ENCODE measurements at regions not wholly inside any gene's neighbourhood (a gene's known extent, or its start where the extent isn't known, plus 50 kb on each side); places are given as distances from the start of the nearest gene placed in this dataset.
"Not testable (repeated sequence)": the region's sequence is repeated elsewhere in the genome, so short reads cannot be mapped to it uniquely, and the experiment has no call there.

GRCh38 chr5:174919351-174919750 is 195.0 kb downstream of the MSX2 start:
- no peaks in the 10 kb centered on the region for H3K4me1 ChIP-seq
- no peaks in the 10 kb centered on the region for H3K27me3 ChIP-seq (ENCODE audit: control insufficient read depth, insufficient read depth, low read length)
- H3K9ac ChIP-seq, result no peak overlapping the region
- H3K4me2 ChIP-seq (ENCODE audit: low read length), result no peak overlapping the region
- H3K36me3 ChIP-seq (ENCODE audit: control insufficient read depth, insufficient read depth, low read length), result no peaks in the 10 kb centered on the region
- no peaks in the 10 kb centered on the region for H3K79me2 ChIP-seq
- TF ChIP-seq CTCF (IDR thresholded peaks at IDR 0.05), result no peak
- no peak overlapping the region for H3K4me3 ChIP-seq (ENCODE audit: low read depth, low read length)
- no peaks in the 10 kb centered on the region for H3K9me3 ChIP-seq (ENCODE audit: control insufficient read depth, low read length)
- no peak overlapping the region for H3K27ac ChIP-seq
- no peak overlapping the region for H2AFZ ChIP-seq

GRCh38 chr5:174918655-174919054 is 194.3 kb downstream of the MSX2 start:
- no peaks in the 10 kb centered on the region for H3K4me1 ChIP-seq
- no peaks in the 10 kb centered on the region for H3K9me3 ChIP-seq (ENCODE audit: control insufficient read depth, low read length)
- H3K27ac ChIP-seq, result no peak overlapping the region
- no peak overlapping the region for H3K4me3 ChIP-seq (ENCODE audit: low read depth, low read length)
- no peak overlapping the region for H2AFZ ChIP-seq
- no peaks in the 10 kb centered on the region for H3K36me3 ChIP-seq (ENCODE audit: control insufficient read depth, insufficient read depth, low read length)
- H3K27me3 ChIP-seq (ENCODE audit: control insufficient read depth, insufficient read depth, low read length), result no peaks in the 10 kb centered on the region
- no peak overlapping the region for H3K4me2 ChIP-seq (ENCODE audit: low read length)
- H3K9ac ChIP-seq, result no peak overlapping the region
- TF ChIP-seq CTCF (IDR thresholded peaks at IDR 0.05), result no peak
- H3K79me2 ChIP-seq, result no peaks in the 10 kb centered on the region

GRCh38 chr5:174917976-174918554 is 193.7 kb downstream of the MSX2 start:
- no peaks in the 10 kb centered on the region for H3K9me3 ChIP-seq (ENCODE audit: control insufficient read depth, low read length)
- no peaks in the 10 kb centered on the region for H3K36me3 ChIP-seq (ENCODE audit: control insufficient read depth, insufficient read depth, low read length)
- H3K27me3 ChIP-seq (ENCODE audit: control insufficient read depth, insufficient read depth, low read length), result no peaks in the 10 kb centered on the region
- no peak overlapping the region for H2AFZ ChIP-seq
- H3K4me3 ChIP-seq (ENCODE audit: low read depth, low read length), result no peak overlapping the region
- H3K4me2 ChIP-seq (ENCODE audit: low read length), result no peak overlapping the region
- no peak overlapping the region for H3K27ac ChIP-seq
- H3K4me1 ChIP-seq, result no peaks in the 10 kb centered on the region
- H3K79me2 ChIP-seq, result no peaks in the 10 kb centered on the region
- TF ChIP-seq CTCF (IDR thresholded peaks at IDR 0.05), result no peak
- H3K9ac ChIP-seq, result no peak overlapping the region

DNA sequence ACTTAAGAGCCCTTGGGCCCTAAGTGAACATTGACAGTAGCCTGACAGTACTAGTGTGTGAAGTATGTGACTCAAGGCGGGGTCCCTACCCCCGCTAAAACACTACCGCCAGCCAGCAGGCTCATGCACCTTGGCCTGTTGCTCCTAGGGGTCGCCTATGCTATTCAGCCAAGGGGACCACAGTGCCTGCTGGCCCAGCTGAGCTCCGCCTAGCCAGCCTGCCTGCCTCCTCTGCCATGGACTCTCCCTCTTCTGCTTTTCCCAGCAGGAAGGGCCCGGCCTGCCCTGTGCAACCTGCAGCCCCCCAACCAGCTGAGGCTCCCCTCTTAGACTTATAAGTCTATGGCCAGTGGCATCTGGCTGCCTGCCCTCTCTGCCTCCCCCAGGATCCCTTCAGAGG is 193.1 kb downstream of the MSX2 start:
- not testable (repeated sequence) for H3K4me3 ChIP-seq (ENCODE audit: low read depth, low read length); H3K9ac ChIP-seq; H3K27ac ChIP-seq; H3K79me2 ChIP-seq; H3K27me3 ChIP-seq (ENCODE audit: control insufficient read depth, insufficient read depth, low read length); H3K4me1 ChIP-seq; H3K36me3 ChIP-seq (ENCODE audit: control insufficient read depth, insufficient read depth, low read length); H3K4me2 ChIP-seq (ENCODE audit: low read length); H2AFZ ChIP-seq; H3K9me3 ChIP-seq (ENCODE audit: control insufficient read depth, low read length)

- not testable (repeated sequence) for H3K36me3 ChIP-seq (ENCODE audit: control insufficient read depth, insufficient read depth, low read length); H3K9me3 ChIP-seq (ENCODE audit: control insufficient read depth, low read length); H3K27ac ChIP-seq; H3K9ac ChIP-seq; H3K4me3 ChIP-seq (ENCODE audit: low read depth, low read length); H3K79me2 ChIP-seq; H3K4me2 ChIP-seq (ENCODE audit: low read length); H3K27me3 ChIP-seq (ENCODE audit: control insufficient read depth, insufficient read depth, low read length); H3K4me1 ChIP-seq; H2AFZ ChIP-seq
Observed at GRCh38 chr5:174916924-174917323, 192.5 kb downstream of the MSX2 start.

GRCh38 chr5:174916227-174916626 is 191.8 kb downstream of the MSX2 start:
- H3K4me2 ChIP-seq (ENCODE audit: low read length), result no peak overlapping the region
- H3K4me1 ChIP-seq, result no peaks in the 10 kb centered on the region
- no peaks in the 10 kb centered on the region for H3K79me2 ChIP-seq
- no peaks in the 10 kb centered on the region for H3K9me3 ChIP-seq (ENCODE audit: control insufficient read depth, low read length)
- H2AFZ ChIP-seq, result no peak overlapping the region
- H3K27me3 ChIP-seq (ENCODE audit: control insufficient read depth, insufficient read depth, low read length), result no peaks in the 10 kb centered on the region
- no peak overlapping the region for H3K27ac ChIP-seq
- no peak for TF ChIP-seq CTCF (IDR thresholded peaks at IDR 0.05)
- no peak overlapping the region for H3K9ac ChIP-seq
- H3K4me3 ChIP-seq (ENCODE audit: low read depth, low read length), result no peak overlapping the region
- no peaks in the 10 kb centered on the region for H3K36me3 ChIP-seq (ENCODE audit: control insufficient read depth, insufficient read depth, low read length)

Data from parathyroid adenoma (tissue), 2 donors.